ENCODE measurements at regions not wholly inside any gene's neighbourhood (a gene's known extent, or its start where the extent isn't known, plus 50 kb on each side); places are given as distances from the start of the nearest gene placed in this dataset.

GRCh38 chr1:232557096-232557495, 72.8 kb downstream of the SIPA1L2 start:
- Histone ChIP-seq H3K9me3 (ENCODE audit: low read length) (no peaks in the 10 kb centered on the region), H3F3A (ENCODE audit: insufficient read depth, low read length, poor library complexity, severe bottlenecking) (no peaks in the 10 kb centered on the region), H3K9ac (ENCODE audit: low read length) (no peak overlapping the region), H3K27ac (ENCODE audit: low read length) (no peak overlapping the region), H3K9me2 (ENCODE audit: insufficient read depth, low read length) (no peaks in the 10 kb centered on the region), H3K36me3 (ENCODE audit: insufficient read depth, low read length) (no peaks in the 10 kb centered on the region), H3K4me2 (ENCODE audit: low read length) (no peak overlapping the region), H3K4me3 (ENCODE audit: low read length) (no peak overlapping the region), H4K20me1 (ENCODE audit: insufficient read depth) (no peaks in the 10 kb centered on the region), H3K79me2 (replicated peaks; ENCODE audit: insufficient read depth, low read length) (peaks cover 16% of the 10 kb centered on the region), H2AFZ (ENCODE audit: low read depth, low read length) (no peak overlapping the region), H3K27me3 (ENCODE audit: insufficient read depth, low read depth, low read length) (no peaks in the 10 kb centered on the region)
- TF ChIP-seq EZH2 (IDR thresholded peaks at IDR 0.05; ENCODE audit: borderline replicate concordance, insufficient read depth, low read length, poor library complexity, severe bottlenecking) (no peak), REST (IDR thresholded peaks at IDR 0.05; ENCODE audit: borderline replicate concordance) (no peak), CTCF (IDR thresholded peaks at IDR 0.05; ENCODE audit: poor library complexity, severe bottlenecking) (no peak), RAD21 (conservative IDR thresholded peaks at IDR 0.05) (no peak), EP300 (conservative IDR thresholded peaks at IDR 0.05; ENCODE audit: poor library complexity, severe bottlenecking) (no peak), SMC3 (conservative IDR thresholded peaks at IDR 0.05; ENCODE audit: poor library complexity) (no peak), TAF1 (IDR thresholded peaks at IDR 0.05; ENCODE audit: low read depth) (no peak), POLR2AphosphoS5 (IDR thresholded peaks at IDR 0.05) (no peak), MXI1 (conservative IDR thresholded peaks at IDR 0.05; ENCODE audit: poor library complexity, severe bottlenecking) (no peak)

GRCh38 chr1:232556351-232556750, 73.6 kb downstream of the SIPA1L2 start:
- no peaks in the 10 kb centered on the region for H3K27me3 ChIP-seq (ENCODE audit: insufficient read depth, low read depth, low read length)
- no peak overlapping the region for H3K4me3 ChIP-seq (ENCODE audit: low read length)
- H4K20me1 ChIP-seq (ENCODE audit: insufficient read depth), result no peaks in the 10 kb centered on the region
- H3K27ac ChIP-seq (ENCODE audit: low read length), result no peak overlapping the region
- H3K36me3 ChIP-seq (ENCODE audit: insufficient read depth, low read length), result no peaks in the 10 kb centered on the region
- H3K79me2 ChIP-seq (replicated peaks; ENCODE audit: insufficient read depth, low read length), result peaks cover 17% of the 10 kb centered on the region
- no peaks in the 10 kb centered on the region for H3F3A ChIP-seq (ENCODE audit: insufficient read depth, low read length, poor library complexity, severe bottlenecking)
- H3K4me2 ChIP-seq (ENCODE audit: low read length), result no peak overlapping the region
- H2AFZ ChIP-seq (ENCODE audit: low read depth, low read length), result no peak overlapping the region
- no peak for TF ChIP-seq TAF1 (IDR thresholded peaks at IDR 0.05; ENCODE audit: low read depth)
- TF ChIP-seq CTCF (IDR thresholded peaks at IDR 0.05; ENCODE audit: poor library complexity, severe bottlenecking), result no peak
- no peak for TF ChIP-seq REST (IDR thresholded peaks at IDR 0.05; ENCODE audit: borderline replicate concordance)
- no peak for TF ChIP-seq EZH2 (IDR thresholded peaks at IDR 0.05; ENCODE audit: borderline replicate concordance, insufficient read depth, low read length, poor library complexity, severe bottlenecking)
- TF ChIP-seq POLR2AphosphoS5 (IDR thresholded peaks at IDR 0.05), result no peak
- no peak for TF ChIP-seq SMC3 (conservative IDR thresholded peaks at IDR 0.05; ENCODE audit: poor library complexity)
- no peak for TF ChIP-seq MXI1 (conservative IDR thresholded peaks at IDR 0.05; ENCODE audit: poor library complexity, severe bottlenecking)
- no peak for TF ChIP-seq RAD21 (conservative IDR thresholded peaks at IDR 0.05)
- no peak for TF ChIP-seq EP300 (conservative IDR thresholded peaks at IDR 0.05; ENCODE audit: poor library complexity, severe bottlenecking)
- H3K9me3 ChIP-seq (ENCODE audit: low read length), result no peaks in the 10 kb centered on the region
- no peaks in the 10 kb centered on the region for H3K9me2 ChIP-seq (ENCODE audit: insufficient read depth, low read length)
- H3K9ac ChIP-seq (ENCODE audit: low read length), result no peak overlapping the region
